ENCODE measurements at regions not wholly inside any gene's neighbourhood (a gene's known extent, or its start where the extent isn't known, plus 50 kb on each side); places are given as distances from the start of the nearest gene placed in this dataset.
"Not testable (repeated sequence)": the region's sequence is repeated elsewhere in the genome, so short reads cannot be mapped to it uniquely, and the experiment has no call there.

DNA sequence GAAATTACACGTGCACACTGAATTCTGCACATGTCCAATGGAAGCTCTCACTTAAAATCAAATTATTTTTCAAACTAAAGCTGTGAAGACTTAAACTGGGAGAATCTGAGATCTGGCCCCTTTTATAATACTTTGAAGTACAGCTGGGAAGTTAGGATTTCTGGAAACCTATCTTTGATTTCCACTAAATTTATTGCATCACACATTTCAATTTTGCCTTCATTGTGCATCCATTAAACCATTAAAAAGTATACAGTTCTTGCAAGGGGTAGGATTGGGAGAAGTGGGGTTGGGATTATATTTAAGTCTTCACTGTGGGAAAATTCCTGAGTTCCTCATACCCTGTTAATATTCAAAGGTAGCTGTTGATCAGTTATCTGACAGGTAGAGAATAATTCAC is 1229.6 kb upstream of the ZEB2 start:
- DNase-seq (ENCODE audit: low spot score) = no peak

DNA sequence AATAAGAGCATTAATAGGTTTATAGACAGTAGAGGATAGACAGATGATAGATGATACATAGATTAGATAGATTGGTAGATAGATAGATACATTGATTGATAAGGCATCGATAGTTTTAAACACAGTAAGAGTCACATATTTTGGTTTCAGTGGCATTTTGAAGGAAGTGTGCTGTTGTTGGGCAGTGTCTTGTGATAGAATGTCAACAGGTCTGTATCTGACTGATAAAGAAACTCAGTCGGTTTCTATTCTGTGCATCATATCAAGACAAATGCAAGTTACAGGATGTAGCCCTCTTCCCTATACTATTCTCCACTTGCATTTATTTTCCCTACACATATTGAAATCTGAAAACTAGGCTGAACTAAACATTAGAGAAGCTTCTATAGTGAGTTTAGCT is 1229.0 kb upstream of the ZEB2 start:
- DNase-seq (ENCODE audit: low spot score) = no peak

DNA sequence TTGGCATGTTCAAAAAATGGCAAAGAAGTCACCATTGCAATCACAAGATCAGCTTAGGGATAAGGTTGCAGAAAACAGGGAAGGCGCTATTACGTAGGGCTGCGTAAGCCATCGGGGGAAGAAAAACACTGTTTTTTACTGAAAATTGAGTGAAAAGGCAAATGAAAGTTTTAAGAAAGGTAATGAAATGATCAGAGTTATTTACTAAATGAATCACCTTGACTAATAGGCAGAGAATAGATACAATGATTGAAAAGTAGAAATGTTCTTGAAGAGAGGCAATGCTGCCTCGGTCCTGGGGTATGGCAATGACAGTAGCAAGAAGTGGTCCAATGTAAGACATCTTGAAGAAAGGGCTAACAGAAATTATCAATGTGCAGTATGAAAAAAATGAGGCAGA is 1227.8 kb upstream of the ZEB2 start:
- DNase-seq (ENCODE audit: low spot score) = no peak

DNA sequence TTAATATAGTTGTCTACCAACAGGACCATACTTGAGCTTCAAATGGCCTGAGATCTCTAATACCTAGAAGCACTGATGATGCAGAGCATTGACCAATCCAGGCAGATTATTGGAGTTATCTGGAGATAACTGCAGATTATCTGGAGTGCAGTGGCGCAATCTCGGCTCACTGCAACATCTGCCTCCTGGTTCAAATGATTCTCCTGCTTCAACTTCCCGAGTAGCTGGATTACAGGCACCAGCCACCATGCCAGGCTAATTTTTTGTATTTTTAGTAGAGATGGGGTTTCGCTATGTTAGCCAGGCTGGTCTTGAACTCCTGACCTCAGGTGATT is 1225.4 kb upstream of the ZEB2 start:
- not testable (repeated sequence) for DNase-seq (ENCODE audit: low spot score)

DNA sequence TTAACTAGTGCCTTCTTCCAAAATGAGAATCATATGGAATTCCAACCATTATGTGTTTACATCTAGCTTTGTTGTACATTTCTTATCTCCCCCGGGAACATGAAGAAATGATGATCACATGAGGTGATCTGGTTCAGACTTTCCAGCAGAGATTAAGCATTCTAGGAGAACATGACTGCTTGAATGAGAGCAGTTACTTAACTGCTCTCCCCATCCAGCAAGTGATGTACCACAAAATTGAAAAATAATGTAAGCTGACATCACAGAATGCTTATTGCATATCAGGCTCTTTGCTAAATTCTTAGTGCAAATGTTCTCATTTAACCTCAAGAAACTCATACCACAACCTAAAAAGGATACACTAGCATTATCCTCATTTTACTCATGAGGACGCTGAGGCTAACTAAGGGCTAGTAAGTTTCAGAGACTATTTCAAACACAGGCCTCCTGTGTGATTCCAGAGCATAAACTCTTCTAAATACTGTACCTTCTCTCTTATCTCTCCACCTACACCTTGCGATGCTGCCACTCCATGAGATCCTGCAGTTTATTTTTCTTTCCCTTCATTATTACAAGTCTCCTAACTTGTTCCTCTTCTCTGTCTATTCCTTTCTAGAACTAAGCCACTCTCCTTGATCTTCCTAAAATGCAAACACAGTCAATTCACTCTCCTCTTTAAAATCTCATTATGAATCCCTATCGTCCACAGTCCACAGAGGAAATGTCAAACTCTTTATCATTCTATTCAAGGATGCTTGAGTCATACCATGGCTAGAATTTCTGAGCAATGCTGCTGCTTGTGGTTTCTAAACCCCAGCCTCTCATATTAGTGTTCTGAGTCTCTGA is 1224.8 kb upstream of the ZEB2 start:
- DNase-seq (ENCODE audit: low spot score) = no peak

DNA sequence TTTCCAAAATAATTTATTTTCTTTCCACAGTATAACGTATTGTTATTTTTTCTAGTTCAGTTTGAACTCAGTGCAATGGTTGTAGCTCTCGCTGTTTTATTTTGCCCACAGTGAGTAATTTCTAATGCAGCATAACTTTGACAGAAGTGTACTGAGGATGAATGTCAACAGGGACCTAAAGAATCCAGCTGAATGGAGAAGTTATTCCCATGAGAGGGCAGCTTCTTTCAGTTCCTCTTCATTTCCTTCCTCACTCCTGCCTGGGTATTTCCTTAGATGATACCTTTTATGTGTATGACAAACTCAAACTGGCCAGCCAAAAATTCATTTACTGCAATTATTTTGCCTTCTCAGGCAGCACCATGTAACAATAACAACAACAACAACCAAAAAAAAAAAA is 1223.1 kb upstream of the ZEB2 start:
- DNase-seq (ENCODE audit: low spot score) = peak; percentile 43

DNA sequence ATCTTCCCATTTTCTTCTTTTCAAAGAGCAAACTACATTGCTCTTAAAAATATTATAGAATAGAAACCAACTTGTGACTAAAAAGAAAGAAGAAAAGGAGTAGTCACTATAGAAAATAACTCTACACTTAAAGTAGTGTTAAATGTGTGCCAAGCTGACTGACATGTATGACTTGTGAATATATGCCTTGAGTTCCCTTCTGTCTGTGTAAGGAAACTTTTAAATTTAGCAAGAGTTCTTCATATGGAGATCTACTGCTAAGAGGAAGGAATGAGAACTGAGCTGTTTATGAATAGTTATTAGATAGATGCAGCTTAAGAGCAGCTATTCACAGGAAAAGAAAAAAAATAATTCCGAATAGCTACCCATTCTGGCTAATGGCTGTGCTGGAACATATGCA is 1221.7 kb upstream of the ZEB2 start:
- no peak for DNase-seq (ENCODE audit: low spot score)

DNA sequence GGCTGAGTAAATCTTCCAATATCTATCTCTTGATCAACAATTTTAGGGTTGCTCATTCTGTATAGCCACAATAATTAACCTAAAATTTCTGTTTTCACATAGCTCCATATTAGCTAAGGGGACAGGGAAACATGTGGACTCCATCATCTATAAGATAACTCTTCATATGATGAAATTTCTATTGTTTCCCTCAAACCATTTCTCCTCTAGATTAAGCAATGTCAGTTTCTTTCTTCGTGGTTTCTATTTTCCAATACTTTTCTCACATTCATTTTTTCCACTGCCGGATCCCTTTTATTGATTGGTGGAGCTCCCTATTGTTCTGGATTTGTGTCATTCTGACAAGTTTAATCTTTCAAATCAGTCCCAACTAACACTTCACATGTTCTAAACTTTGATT is 1221.3 kb upstream of the ZEB2 start:
- no peak for DNase-seq (ENCODE audit: low spot score)

DNA sequence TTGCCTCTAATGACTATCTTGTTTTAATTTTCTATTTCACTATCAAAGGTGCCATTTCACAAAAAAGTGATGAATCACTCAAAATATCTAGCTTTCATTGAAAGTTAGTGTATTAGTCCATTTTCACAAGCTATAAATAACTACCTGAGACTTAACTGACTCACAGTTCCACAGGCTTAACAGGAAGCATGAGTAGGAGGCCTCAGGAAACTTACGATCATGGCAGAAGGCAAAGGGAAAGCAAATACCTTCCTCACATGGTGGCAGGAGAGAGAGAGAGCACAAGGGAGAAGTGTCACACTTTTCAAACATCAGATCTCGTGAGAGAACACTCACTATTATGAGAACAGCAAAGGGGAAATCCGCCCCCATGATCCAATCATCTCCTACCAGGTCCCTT is 1220.4 kb upstream of the ZEB2 start:
- DNase-seq (ENCODE audit: low spot score) = no peak

DNA sequence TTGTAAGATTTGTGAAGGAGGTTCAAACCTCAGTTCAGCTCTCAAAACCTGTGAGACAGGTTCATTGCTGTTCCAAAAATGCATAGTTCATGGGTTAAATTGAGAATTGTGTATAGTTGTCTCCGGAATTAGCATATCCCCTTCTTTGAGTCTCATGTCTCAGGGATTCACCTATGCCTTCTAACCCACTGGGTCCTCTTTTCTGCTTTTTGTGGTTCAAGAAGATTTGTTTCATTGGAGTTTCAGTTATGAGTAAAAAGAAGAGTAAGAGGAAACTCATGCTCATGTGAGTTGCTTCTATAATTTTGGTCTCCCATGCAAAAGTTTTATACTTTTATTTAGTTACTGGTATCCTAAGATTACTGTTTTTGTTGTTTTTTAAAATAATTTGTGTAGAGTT is 1219.8 kb upstream of the ZEB2 start:
- DNase-seq (ENCODE audit: low spot score) = no peak

DNA sequence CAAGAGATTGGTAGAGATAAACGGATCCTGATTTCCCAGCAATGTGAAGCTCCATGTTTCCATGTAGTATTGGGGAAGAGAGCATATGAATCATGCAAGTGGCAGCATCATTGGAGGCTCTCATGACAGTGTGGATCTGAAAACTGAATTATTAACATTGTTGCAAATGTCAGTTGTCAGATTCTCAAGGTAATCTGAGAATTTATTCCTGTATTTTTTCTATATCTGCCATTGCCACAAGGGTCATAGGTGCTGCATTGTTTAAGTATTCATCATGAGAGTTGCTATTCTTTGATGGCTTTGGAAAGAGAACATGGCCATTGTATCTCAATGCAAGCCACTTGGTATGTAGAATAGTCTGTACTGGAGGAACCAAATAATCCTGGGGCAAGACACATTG is 1217.0 kb upstream of the ZEB2 start:
- DNase-seq (ENCODE audit: low spot score) = no peak

DNA sequence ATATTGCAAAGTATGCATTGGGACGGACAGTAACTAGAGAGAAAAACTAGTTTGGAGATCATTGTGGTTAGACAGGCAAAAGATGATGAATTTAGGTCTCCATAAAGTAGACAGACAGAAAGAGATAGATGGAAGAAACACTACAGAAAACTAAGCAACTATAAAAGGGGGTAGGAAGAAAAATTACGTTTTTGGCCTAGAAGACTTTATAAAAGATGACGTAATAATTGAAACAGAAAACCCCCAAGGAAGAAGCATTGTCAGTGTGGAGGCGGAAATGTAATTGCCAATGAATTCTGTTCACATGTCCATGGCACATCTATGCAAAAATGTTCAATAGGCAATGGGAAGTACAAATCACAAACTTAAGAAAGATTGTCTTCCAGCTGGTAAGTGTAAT is 1211.5 kb upstream of the ZEB2 start:
- DNase-seq (ENCODE audit: low spot score) = no peak

DNA sequence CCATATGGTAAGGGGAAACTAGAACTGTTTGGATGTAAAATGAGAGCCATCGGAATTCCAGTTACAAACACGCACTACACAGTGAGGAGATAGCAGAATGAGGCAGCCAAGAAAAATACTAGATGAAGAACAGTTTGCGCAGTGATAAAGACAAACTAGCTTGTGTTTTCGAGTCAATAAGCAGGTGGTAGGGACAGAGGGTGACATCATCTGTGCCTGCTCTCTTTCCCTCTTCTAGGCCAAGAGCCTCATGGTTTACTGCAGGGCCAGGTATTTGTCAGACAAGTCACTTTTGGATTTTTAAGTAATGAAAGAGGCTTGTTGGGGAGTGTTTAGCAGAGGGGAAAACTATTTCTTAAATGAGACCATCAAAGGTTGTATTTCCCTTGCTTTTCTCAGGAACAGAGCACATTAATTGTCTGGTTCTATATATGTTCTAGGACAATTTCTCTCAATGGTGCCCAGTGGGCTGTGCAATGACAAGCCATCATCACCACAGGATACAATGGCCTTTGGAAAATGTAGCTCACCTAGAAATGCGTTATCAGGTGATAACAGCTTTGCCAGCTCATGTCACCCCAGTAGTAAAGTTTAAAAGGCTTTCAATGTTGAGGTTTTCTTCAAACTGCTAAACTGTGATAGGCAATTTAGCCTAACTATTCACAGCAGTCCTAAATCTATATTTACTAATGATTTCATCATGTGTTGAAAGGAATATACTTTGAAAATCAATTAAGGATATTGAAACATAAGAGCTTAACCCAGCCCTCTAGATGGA is 1210.3 kb upstream of the ZEB2 start:
- DNase-seq (ENCODE audit: low spot score) = no peak

DNA sequence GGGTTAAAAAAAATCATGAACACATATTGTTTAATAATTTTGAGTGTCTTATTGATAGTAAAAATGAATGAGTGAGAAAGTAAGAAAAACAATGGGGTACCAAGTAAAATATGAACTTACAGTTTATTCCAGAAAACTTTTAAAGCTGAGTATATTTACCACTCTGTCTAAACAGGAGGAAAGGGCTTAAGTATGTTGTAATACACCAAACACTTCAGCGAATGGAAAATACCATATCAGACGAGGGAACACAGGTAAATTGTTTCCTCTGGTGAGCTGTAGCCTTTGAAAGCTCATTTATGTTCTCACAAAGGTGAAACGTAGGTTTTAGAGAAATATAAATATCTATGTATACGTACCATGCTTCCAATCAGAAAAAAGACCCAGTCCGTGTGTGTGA is 1209.6 kb upstream of the ZEB2 start:
- no peak for DNase-seq (ENCODE audit: low spot score)

DNA sequence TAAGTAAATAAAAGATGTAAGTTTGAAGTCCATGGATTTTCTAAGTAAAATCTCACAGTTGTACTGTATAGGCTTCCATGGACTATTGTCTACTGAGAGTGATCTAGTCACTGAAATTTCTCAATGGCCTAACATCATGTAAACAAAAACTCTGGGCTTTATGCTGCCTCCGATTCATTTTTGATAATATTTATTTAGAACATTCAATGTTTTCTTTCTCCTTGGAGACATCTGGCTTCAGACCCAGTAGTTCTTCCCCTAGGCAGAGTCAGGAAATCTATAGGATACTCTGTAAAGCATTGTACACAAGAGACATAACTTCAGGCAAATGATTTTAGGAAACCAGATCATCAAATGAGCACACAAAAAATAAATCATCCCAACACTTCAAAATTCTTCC is 1208.6 kb upstream of the ZEB2 start:
- DNase-seq (ENCODE audit: low spot score) = no peak

DNA sequence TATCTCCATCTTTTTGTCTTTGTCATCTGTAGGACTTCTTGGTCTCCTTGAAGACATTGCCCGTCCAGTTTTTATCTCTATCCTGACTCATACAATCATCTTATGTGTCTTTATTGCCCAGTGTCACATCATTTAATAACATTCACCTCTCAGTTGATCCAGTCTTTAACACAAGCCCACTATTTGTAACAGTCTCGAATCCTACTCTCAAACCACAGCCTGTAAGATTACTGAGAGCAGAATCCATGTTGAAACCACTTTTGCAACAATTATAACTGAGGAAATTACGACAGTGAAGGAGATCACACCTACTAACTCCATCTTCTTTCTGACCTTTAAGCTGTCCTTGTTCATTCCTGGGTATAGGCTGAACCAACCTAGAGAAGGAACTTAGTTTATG is 1206.0 kb upstream of the ZEB2 start:
- no peak for DNase-seq (ENCODE audit: low spot score)

DNA sequence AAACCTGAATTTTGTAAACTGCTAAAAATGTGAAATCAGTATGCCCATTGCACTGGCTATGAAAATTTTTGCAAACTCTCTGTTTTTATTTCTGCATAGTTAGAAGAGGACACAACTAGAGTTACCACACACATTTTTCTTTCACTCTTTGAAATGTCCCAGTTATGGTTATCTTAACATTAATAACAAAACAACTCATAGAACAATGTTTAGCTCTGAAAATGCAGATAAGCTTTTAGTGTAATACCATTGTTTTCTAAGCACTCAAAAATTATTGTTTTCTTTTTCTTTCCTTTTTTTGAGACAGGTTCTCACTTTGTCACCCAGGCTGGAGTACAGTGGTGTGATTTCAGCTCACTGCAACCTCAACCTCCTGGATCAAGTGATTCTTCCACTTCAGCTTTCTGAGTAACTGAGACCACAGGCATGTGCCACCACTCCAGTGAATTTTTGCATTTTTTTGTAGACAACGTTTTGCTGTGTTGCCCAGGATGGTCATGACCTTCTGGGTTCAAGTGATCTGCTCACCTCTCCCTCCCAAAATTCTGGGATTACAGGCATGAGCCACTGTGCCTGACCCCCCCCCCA is 1204.5 kb upstream of the ZEB2 start:
- no peak for DNase-seq (ENCODE audit: low spot score)

DNA sequence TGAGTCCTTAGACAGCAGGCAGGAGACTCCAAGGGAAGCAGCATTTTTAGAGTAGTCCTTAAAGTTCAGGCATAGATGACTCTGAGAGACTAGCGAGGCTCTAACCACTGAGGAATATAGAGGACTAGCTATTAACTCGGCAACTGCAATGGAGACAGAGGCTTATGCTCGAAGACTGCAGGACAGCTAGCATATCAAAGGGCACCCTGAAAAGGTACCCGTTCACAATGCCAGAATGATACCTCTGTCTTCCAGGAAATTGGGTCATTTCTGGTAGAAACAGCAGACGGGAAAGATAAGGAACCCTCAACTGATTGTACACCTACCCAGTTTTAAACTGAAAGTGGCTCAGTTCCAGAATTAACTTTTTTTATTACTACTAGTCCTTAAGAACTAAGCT is 1204.0 kb upstream of the ZEB2 start:
- DNase-seq (ENCODE audit: low spot score) = no peak

DNA sequence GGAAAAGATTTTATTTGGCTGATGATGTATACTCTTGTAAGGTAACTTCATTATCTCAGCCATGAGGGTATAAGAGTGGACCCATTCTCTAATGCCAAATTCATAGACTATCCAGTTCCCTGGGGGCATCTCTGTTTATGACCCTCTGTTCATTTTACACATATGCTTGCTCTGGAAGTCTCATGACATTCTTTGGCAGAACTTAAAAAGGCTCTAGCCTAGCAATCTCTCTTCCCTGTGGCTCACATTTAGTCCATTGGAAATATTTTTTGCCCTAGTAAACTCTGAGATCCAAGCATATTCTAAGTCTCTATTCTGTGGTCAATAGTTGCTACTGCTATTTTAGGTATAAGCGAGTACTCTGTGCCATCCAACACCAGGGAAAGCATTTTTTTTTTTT is 1201.8 kb upstream of the ZEB2 start:
- no peak for DNase-seq (ENCODE audit: low spot score)

DNA sequence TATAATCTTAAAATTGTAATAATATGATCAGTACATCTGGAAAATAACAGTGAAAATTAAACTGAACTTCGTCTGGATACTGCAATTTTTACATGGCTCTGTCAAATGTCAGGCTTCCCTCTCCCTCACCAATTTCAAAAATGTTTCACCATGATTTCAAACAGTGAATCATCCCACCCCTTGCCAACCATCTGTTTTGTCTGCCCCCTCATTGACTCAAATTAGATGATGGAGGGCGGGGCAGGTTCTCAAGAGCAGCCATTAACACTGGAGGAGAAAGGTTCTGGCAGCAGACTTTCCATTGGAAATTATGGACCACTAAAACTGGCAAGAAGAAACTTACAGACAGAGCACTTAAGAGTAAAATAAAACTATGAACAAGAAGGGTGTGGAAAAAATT is 1195.7 kb upstream of the ZEB2 start:
- DNase-seq (ENCODE audit: low spot score) = no peak

DNA sequence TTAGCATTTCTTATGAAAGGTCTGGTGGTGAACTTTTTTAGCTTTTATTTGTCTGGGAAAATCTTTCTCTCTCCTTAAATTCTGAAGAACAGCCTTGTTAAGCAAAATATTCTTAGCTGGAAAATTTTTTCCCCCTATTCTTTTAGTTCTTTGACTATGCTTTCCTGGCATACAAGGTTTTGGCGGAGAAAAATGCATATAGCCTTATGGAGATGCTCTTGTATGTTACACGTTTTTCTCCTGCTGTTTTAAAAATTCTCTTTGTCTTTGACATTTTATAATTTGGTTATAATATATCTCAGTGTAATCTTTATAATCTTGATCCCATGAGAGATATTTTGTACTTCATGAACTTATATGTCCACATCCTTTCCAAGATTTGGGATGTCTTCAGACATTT is 1190.4 kb upstream of the ZEB2 start:
- DNase-seq (ENCODE audit: low spot score) = no peak

DNA sequence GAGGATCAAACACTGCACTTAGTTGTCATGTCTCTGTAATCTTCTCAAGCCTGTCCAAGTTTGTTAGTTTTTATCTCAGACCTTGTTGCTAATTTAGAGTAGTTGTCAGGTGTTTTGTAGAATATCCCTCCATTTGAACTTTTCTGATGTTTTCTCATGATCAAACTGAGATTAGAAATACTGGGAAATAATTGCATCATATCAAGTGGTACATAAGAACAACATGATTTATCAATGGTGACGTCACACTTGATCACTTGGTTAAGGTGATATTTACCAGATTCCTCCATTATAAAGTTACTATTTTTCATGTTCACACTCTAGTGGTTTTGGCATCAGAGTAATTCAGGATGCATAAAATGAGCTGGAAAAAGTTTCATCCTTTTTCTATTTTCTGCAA is 1182.4 kb upstream of the ZEB2 start:
- DNase-seq (ENCODE audit: low spot score) = no peak

DNA sequence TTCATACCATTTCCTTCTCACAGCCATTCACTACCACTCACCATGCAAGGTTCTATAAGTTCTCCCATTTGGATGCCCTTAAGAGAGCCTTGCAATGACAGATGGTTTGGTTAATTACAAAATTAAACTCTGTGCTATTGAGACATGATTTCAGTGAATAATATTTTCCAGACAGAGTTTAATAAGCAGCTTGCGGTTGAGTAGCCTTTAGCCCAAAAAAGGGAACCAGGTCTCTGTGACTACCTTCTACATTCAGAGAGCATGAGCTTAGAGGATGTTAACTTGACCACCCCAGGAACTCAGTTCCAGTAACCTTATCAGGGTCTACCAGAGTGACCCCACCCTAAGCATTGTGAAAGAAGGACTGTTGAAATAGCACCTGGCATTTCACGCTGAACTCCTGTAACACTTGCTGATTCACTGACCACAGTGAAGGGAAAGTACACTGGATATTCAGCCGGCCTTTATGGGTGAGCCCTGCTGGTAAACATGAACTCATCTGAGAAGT is 1173.1 kb upstream of the ZEB2 start:
- DNase-seq (ENCODE audit: low spot score) = peak; percentile 12
